OCI-LY3 (cell line): ENCODE measurements at regions not wholly inside any gene's neighbourhood (a gene's known extent, or its start where the extent isn't known, plus 50 kb on each side); places are given as distances from the start of the nearest gene placed in this dataset.

Experiments used
- H2AFZ ChIP-seq: fragments of 200-600, 300-600 bp; shearing (Covaris generic); 2 replicates; pipeline ENCODE4 v1.6.0; 2014; ENCODE audit warnings: antibody characterized with exemption, low read depth, low read length
- H3K27ac ChIP-seq: fragments of 200-600, 300-600 bp; sonication (generic); 2 replicates; pipeline ENCODE4 v1.5.1; 2014; ENCODE audit warnings: mild to moderate bottlenecking, low read length, moderate library complexity, mixed read lengths
- H3K27me3 ChIP-seq: fragments of 200-600, 300-600 bp; sonication (generic); 2 replicates; pipeline ENCODE4 v1.6.1; 2014; ENCODE audit warnings: low read depth, low read length, mixed read lengths
- H3K36me3 ChIP-seq: fragments of 200-600, 300-600 bp; sonication (generic); replicated peaks from 2 replicates; pipeline ENCODE3; 2014; ENCODE audit warnings: low read depth, low read length, mixed read lengths
- H3K4me1 ChIP-seq: fragments of 300-600, 200-600 bp; sonication (generic); 2 replicates; pipeline ENCODE4 v1.6.1; 2014; ENCODE audit warnings: low read length, mixed read lengths
- H3K4me2 ChIP-seq: fragments of 200-600, 300-600 bp; sonication (generic); 2 replicates; pipeline ENCODE4 v1.6.1; 2014; ENCODE audit warnings: low read length, mixed read lengths
- H3K4me3 ChIP-seq: fragments of 300-600, 200-600 bp; sonication (generic); 2 replicates; pipeline ENCODE4 v1.5.1; 2014; ENCODE audit warnings: antibody characterized with exemption, mild to moderate bottlenecking, low read length, moderate library complexity
- H3K79me2 ChIP-seq: fragments of 300-600, 200-600 bp; shearing (Covaris generic); 2 replicates; pipeline ENCODE4 v1.6.1; 2014; ENCODE audit warnings: mild to moderate bottlenecking, low read length, mixed read lengths
- H3K9ac ChIP-seq: fragments of 300-600, 200-600 bp; shearing (Covaris generic); 2 replicates; pipeline ENCODE4 v1.6.0; 2014; ENCODE audit warnings: mild to moderate bottlenecking, low read length, moderate library complexity
- H3K9me3 ChIP-seq: fragments of 200-600, 300-600 bp; shearing (Covaris generic); 2 replicates; pipeline ENCODE4 v1.6.1; 2014; ENCODE audit warnings: low read length, mixed read lengths; ENCODE audit not compliant: insufficient read depth
- H4K20me1 ChIP-seq: fragments of 200-600, 300-600 bp; sonication (generic); 2 replicates; pipeline ENCODE4 v1.6.1; 2016; ENCODE audit warnings: low read length, mixed read lengths; ENCODE audit not compliant: insufficient read depth
- EZH2phosphoT487 ChIP-seq: fragments of 200-600 bp; shearing (Covaris generic); IDR thresholded peaks from 2 replicates; pipeline ENCODE4 v1.6.1; 2018; ENCODE audit warnings: antibody characterized with exemption, mixed run types, low read depth
- TF ChIP-seq, protein P1 (sequence below): fragments of 200-600, 300-600 bp; sonication (generic); IDR thresholded peaks from 2 replicates; pipeline ENCODE4 v1.5.1; 2014; ENCODE audit warnings: antibody characterized with exemption, low read length, low read depth

DNA sequence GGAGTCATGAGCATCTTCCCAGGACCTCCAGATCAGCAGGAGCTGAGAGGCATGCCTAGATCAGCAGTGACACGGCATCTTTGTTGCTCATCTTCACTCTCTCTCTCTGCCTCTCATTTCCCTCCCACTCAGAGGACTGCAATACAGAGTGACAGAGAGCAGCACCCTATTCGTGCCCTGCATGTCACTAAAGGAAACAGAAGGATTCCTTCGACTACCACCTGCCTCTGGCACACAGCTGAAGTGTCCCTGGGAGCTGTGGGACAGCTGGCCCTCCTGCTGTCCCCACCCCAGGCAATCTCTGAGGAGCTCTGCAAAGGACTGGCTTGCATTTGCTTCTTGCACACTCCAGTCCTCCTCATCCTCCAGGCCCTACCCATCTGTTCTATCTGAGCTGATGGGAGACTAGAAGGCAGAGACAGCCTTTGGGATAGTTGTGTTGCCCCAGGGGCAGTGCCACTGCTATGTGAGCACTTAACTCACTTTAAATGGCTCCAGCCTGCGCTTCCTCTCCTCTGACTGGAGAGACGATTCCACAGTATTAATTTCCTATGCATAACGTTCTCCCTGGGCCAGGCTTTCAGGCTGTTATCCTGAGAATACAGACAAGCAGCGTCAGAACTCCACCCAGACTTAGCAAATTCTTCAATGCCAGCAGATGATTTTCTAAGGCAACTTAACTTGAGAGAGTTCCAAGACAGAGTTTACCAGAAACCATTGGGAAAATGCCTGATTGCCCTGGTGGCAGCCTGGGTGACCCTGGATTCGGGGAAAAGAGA, 167.6 kb upstream of the MAP1B start:
- H3K9ac ChIP-seq, result no peak overlapping the region
- no peak overlapping the region for H2AFZ ChIP-seq
- no peaks in the 10 kb centered on the region for H3K9me3 ChIP-seq
- H3K4me2 ChIP-seq, result no peak overlapping the region
- H3K27me3 ChIP-seq, result no peaks in the 10 kb centered on the region
- TF ChIP-seq, protein P1, sequence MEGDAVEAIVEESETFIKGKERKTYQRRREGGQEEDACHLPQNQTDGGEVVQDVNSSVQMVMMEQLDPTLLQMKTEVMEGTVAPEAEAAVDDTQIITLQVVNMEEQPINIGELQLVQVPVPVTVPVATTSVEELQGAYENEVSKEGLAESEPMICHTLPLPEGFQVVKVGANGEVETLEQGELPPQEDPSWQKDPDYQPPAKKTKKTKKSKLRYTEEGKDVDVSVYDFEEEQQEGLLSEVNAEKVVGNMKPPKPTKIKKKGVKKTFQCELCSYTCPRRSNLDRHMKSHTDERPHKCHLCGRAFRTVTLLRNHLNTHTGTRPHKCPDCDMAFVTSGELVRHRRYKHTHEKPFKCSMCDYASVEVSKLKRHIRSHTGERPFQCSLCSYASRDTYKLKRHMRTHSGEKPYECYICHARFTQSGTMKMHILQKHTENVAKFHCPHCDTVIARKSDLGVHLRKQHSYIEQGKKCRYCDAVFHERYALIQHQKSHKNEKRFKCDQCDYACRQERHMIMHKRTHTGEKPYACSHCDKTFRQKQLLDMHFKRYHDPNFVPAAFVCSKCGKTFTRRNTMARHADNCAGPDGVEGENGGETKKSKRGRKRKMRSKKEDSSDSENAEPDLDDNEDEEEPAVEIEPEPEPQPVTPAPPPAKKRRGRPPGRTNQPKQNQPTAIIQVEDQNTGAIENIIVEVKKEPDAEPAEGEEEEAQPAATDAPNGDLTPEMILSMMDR, result no peak
- TF ChIP-seq EZH2phosphoT487, result no peak
- H3K36me3 ChIP-seq, result no peaks in the 10 kb centered on the region
- H4K20me1 ChIP-seq, result no peaks in the 10 kb centered on the region
- H3K4me3 ChIP-seq, result no peak overlapping the region
- H3K79me2 ChIP-seq, result no peaks in the 10 kb centered on the region
- no peaks in the 10 kb centered on the region for H3K4me1 ChIP-seq
- no peak overlapping the region for H3K27ac ChIP-seq

DNA sequence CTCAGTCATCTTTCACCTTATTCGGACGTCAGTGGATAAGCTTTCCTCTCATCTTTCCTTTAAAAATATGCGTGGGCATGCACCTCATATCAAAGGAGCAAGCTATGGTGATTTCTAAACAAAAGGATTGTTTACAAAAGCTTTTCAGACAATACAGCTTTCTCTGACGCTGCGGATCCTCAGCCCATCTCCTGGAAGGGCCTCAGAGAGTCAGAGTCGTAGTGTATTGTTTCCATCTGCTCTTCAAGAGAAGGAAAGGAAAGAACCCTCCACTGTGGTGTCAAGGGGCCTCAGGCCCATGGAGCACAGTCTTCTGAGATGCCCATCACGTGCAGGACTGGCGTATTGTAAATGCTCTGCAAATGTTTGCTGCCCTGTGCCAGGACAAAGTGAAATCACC, 163.4 kb upstream of the MAP1B start:
- Histone ChIP-seq H3K9ac (no peak overlapping the region), H3K4me2 (no peak overlapping the region), H3K9me3 (no peaks in the 10 kb centered on the region), H3K36me3 (no peaks in the 10 kb centered on the region), H3K27ac (no peak overlapping the region), H3K4me3 (no peak overlapping the region), H3K27me3 (no peaks in the 10 kb centered on the region), H3K79me2 (no peaks in the 10 kb centered on the region), H3K4me1 (no peaks in the 10 kb centered on the region), H4K20me1 (no peaks in the 10 kb centered on the region), H2AFZ (no peak overlapping the region)
- TF ChIP-seq, protein P1, result no peak
- no peak for TF ChIP-seq EZH2phosphoT487

DNA sequence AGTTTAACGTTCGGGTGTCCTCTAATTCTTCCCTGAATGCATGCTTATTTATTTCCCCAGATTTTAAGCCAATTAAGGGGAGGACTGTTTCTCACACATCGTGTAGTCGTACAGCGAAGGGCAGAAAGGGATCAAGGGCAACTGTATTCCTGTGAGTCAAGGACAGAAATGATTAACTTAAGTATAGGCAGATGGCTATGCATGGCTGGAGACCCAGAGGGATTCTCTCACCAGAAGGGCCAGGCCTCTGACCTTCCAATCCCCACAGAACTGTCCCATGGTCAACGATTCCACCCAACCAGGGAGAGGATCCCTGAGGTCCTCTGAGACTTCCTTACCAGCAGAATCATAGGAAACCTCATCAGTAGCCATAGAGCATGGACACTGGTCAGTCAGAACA, 161.8 kb upstream of the MAP1B start:
- H3K79me2 ChIP-seq, result no peaks in the 10 kb centered on the region
- H3K4me2 ChIP-seq, result no peak overlapping the region
- H3K36me3 ChIP-seq, result no peaks in the 10 kb centered on the region
- H3K9ac ChIP-seq, result no peak overlapping the region
- H4K20me1 ChIP-seq, result no peaks in the 10 kb centered on the region
- no peak overlapping the region for H2AFZ ChIP-seq
- TF ChIP-seq EZH2phosphoT487, result no peak
- no peak overlapping the region for H3K27ac ChIP-seq
- no peaks in the 10 kb centered on the region for H3K4me1 ChIP-seq
- no peaks in the 10 kb centered on the region for H3K27me3 ChIP-seq
- H3K9me3 ChIP-seq, result no peaks in the 10 kb centered on the region
- H3K4me3 ChIP-seq, result no peak overlapping the region

DNA sequence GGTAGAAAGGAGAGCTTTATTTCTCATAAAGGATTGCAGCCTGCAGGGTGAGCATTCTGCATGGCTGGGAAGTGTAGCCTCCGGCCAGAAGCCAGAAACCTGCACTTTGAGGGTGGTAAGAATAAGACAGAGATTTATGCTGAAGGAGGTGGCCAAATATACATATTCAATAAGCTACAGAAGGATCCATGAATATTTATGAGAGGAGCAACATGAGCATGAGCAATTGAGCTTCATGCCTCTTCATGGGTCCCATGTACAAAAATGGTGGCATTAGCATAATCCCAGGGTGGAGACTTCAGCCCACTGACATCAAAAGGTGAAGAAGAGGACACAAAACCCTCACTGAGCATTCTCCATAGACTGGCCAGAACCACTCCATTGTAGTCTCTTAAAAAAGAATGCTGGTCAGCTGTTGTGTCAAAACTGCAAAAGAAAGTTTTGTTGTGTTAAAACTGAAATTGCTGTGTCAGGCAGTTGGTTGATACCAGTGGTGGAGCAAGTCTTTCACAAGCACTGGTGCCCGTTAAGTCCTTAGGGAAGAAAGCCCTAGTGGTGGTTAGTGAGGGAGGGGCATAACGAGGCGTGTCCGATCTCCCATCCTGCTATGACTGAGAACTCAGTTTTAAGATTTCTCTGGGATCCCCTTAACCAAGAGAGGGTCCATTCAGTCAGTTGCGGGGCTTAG, 160.8 kb upstream of the MAP1B start:
- H4K20me1 ChIP-seq, result no peaks in the 10 kb centered on the region
- H3K4me3 ChIP-seq, result no peak overlapping the region
- no peak overlapping the region for H3K4me2 ChIP-seq
- TF ChIP-seq, protein P1, result no peak
- TF ChIP-seq EZH2phosphoT487, result no peak
- no peaks in the 10 kb centered on the region for H3K9me3 ChIP-seq
- no peak overlapping the region for H3K27ac ChIP-seq
- H3K4me1 ChIP-seq, result no peaks in the 10 kb centered on the region
- H3K36me3 ChIP-seq, result no peaks in the 10 kb centered on the region
- H3K9ac ChIP-seq, result no peak overlapping the region
- H3K79me2 ChIP-seq, result no peaks in the 10 kb centered on the region
- H3K27me3 ChIP-seq, result no peaks in the 10 kb centered on the region
- no peak overlapping the region for H2AFZ ChIP-seq
